PC-9 (cell line): ENCODE measurements at regions not wholly inside any gene's neighbourhood (a gene's known extent, or its start where the extent isn't known, plus 50 kb on each side); places are given as distances from the start of the nearest gene placed in this dataset.

ENCODE experiments used
- EZH2 ChIP-seq: fragments of 200-600 bp; sonication (generic); IDR thresholded peaks from 2 replicates; pipeline ENCODE4 v1.8.0; 2017; ENCODE audit warnings: antibody characterized with exemption, low read depth
- TF ChIP-seq, protein P1 (sequence below): fragments of 200-600 bp; sonication (generic); conservative IDR thresholded peaks from 2 replicates; pipeline ENCODE4 v1.6.1; 2017; ENCODE audit warnings: mixed run types, antibody characterized with exemption, mild to moderate bottlenecking, moderate library complexity

DNA sequence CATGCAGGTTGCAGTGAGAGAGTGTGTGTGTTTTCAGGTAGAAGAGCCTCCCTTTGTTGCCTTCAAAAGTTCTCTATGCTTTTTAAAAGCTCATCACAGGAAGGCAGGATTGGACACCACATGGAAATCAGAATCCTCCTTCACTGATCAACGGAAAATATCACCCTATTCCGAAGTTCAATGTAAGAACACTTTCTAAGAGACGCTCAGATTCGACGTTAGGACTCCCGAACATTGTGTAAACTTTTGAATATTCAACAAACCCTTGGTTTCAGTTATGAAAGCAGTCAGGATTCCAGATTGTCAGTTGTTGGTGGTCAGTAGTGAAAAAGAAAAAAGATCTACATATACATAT is 561.4 kb upstream of the ID2 start:
- TF ChIP-seq, protein P1, sequence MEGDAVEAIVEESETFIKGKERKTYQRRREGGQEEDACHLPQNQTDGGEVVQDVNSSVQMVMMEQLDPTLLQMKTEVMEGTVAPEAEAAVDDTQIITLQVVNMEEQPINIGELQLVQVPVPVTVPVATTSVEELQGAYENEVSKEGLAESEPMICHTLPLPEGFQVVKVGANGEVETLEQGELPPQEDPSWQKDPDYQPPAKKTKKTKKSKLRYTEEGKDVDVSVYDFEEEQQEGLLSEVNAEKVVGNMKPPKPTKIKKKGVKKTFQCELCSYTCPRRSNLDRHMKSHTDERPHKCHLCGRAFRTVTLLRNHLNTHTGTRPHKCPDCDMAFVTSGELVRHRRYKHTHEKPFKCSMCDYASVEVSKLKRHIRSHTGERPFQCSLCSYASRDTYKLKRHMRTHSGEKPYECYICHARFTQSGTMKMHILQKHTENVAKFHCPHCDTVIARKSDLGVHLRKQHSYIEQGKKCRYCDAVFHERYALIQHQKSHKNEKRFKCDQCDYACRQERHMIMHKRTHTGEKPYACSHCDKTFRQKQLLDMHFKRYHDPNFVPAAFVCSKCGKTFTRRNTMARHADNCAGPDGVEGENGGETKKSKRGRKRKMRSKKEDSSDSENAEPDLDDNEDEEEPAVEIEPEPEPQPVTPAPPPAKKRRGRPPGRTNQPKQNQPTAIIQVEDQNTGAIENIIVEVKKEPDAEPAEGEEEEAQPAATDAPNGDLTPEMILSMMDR: no peak
- TF ChIP-seq EZH2: no peak
